ENCODE measurements at regions not wholly inside any gene's neighbourhood (a gene's known extent, or its start where the extent isn't known, plus 50 kb on each side); places are given as distances from the start of the nearest gene placed in this dataset.

DNA sequence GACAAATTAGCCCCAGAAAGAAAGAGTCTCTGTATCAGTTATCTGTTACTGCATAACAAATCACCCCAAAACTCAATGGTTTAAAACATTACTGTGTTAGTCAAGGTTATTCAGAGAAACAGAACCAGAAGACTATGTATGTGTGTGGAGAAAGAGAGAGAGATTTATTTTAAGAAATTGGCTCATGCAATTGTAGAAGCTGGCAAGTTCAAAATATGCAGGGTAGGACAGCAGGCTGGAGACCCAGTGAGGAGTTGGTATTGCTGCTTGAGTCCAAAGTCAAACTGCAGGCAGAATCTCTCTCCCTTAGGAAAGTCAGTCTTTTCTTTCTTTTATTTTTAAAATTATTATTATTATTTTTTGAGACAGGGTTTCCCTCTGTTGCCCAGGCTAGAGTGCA is 50.2 kb upstream of the TNR start:
- H3K4me3 ChIP-seq = no peak overlapping the region
- DNase-seq = no peak
- H3K27me3 ChIP-seq = no peaks in the 10 kb centered on the region
- no peaks in the 10 kb centered on the region for H3K9me3 ChIP-seq
- no peaks in the 10 kb centered on the region for H3K4me1 ChIP-seq
- H3K36me3 ChIP-seq = no peaks in the 10 kb centered on the region
- no peak overlapping the region for H3K27ac ChIP-seq
- TF ChIP-seq, protein P1, sequence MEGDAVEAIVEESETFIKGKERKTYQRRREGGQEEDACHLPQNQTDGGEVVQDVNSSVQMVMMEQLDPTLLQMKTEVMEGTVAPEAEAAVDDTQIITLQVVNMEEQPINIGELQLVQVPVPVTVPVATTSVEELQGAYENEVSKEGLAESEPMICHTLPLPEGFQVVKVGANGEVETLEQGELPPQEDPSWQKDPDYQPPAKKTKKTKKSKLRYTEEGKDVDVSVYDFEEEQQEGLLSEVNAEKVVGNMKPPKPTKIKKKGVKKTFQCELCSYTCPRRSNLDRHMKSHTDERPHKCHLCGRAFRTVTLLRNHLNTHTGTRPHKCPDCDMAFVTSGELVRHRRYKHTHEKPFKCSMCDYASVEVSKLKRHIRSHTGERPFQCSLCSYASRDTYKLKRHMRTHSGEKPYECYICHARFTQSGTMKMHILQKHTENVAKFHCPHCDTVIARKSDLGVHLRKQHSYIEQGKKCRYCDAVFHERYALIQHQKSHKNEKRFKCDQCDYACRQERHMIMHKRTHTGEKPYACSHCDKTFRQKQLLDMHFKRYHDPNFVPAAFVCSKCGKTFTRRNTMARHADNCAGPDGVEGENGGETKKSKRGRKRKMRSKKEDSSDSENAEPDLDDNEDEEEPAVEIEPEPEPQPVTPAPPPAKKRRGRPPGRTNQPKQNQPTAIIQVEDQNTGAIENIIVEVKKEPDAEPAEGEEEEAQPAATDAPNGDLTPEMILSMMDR (IDR thresholded peaks at IDR 0.05) = no peak
- no peak for TF ChIP-seq POLR2A (IDR thresholded peaks at IDR 0.05)
- intact Hi-C loops (cut with DNase I; ENCODE audit: low total_unique reads) = no loop called here
